OCI-LY7 (cell line): ENCODE measurements at regions not wholly inside any gene's neighbourhood (a gene's known extent, or its start where the extent isn't known, plus 50 kb on each side); places are given as distances from the start of the nearest gene placed in this dataset.

Experiments
- BruUV-seq: library from RNA; stranded (reverse); fragments of 400-500 nt; replicated peaks from 2 replicates; lab custom pipeline; 2021; lab: Mats Ljungman, UMichigan
- CTCF ChIA-PET: fragments of 300-600 bp; sonication (Branson Sonifier 250); formaldehyde crosslinking; loops from one replicate; lab custom pipeline; 2022; ENCODE audit warnings: antibody characterized with exemption; ENCODE audit not compliant: unreplicated experiment; lab: Charles Lee
- POLR2A ChIA-PET: fragments of 300-600 bp; sonication (Branson Sonifier 250); formaldehyde crosslinking; loops from one replicate; lab custom pipeline; 2022; ENCODE audit warnings: antibody characterized with exemption; lab: Charles Lee
- DNase-seq: peaks from one replicate; pipeline ENCODE4 v3.0.0-alpha.2; 2015; ENCODE audit warnings: low spot score
- H2AFZ ChIP-seq: fragments of 200-600 bp; sonication (generic), shearing (Covaris generic); 2 replicates; pipeline ENCODE4 v1.6.1; 2014; ENCODE audit warnings: mild to moderate bottlenecking, antibody characterized with exemption, low read length, moderate library complexity
- H3K27ac ChIP-seq: fragments of 200-600 bp; sonication (generic); 2 replicates; pipeline ENCODE4 v1.5.1; 2014; ENCODE audit warnings: mixed run types, low read depth, mild to moderate bottlenecking, moderate library complexity, low read length, inconsistent platforms; ENCODE audit not compliant: poor library complexity, severe bottlenecking
- H3K36me3 ChIP-seq: fragments of 200-600 bp; sonication (generic); 2 replicates; pipeline ENCODE4 v1.6.1; 2014; ENCODE audit warnings: mild to moderate bottlenecking, antibody characterized with exemption, low read length, moderate library complexity, mixed read lengths; ENCODE audit not compliant: insufficient read depth
- H3K4me1 ChIP-seq: fragments of 200-600 bp; sonication (generic); 2 replicates; pipeline ENCODE4 v1.5.1; 2014; ENCODE audit warnings: mild to moderate bottlenecking, low read length; ENCODE audit not compliant: insufficient read depth, poor library complexity, severe bottlenecking
- H3K4me2 ChIP-seq: fragments of 200-600 bp; sonication (generic); 2 replicates; pipeline ENCODE4 v1.6.1; 2014; ENCODE audit warnings: mild to moderate bottlenecking, low read length
- H3K4me3 ChIP-seq: fragments of 200-600 bp; sonication (generic); 2 replicates; pipeline ENCODE4 v1.5.1; 2014; ENCODE audit warnings: mild to moderate bottlenecking, low read depth, low read length; ENCODE audit not compliant: poor library complexity, severe bottlenecking
- H3K79me2 ChIP-seq: fragments of 200-600 bp; sonication (generic); 2 replicates; pipeline ENCODE4 v1.6.1; 2016; ENCODE audit warnings: low read depth, mild to moderate bottlenecking, low read length, moderate library complexity, mixed read lengths; ENCODE audit not compliant: insufficient read depth
- H3K9me2 ChIP-seq: fragments of 200-600 bp; sonication (generic); 2 replicates; pipeline ENCODE4 v1.6.1; 2016; ENCODE audit warnings: mild to moderate bottlenecking, low read length, mixed read lengths; ENCODE audit not compliant: insufficient read depth
- H3K9me3 ChIP-seq: fragments of 200-600 bp; sonication (generic); 2 replicates; pipeline ENCODE4 v1.6.1; 2014; ENCODE audit warnings: mild to moderate bottlenecking, mixed run types, low read length, mixed read lengths
- H4K20me1 ChIP-seq: fragments of 200-600 bp; sonication (generic); 2 replicates; pipeline ENCODE4 v1.6.1; 2014; ENCODE audit warnings: mild to moderate bottlenecking, antibody characterized with exemption, low read length, moderate library complexity, mixed read lengths; ENCODE audit not compliant: insufficient read depth
- EZH2phosphoT487 ChIP-seq: fragments of 200-600 bp; sonication (generic); IDR thresholded peaks from 2 replicates; pipeline ENCODE4 v1.6.1; 2018; ENCODE audit warnings: low read depth, borderline replicate concordance, mild to moderate bottlenecking, mixed run types, antibody characterized with exemption, low read length, moderate library complexity, mixed read lengths
- intact Hi-C: fragments of 100-400 bp; cut with micrococcal nuclease; formaldehyde crosslinking; loops from one replicate; pipeline ENCODE4 v1.10.0; 2022; ENCODE audit not compliant: unreplicated experiment
- TF ChIP-seq, protein P1 (sequence below): fragments of 200-600 bp; sonication (generic); conservative IDR thresholded peaks from 2 replicates; pipeline ENCODE4 v1.5.1; 2014; ENCODE audit warnings: mild to moderate bottlenecking, antibody characterized with exemption, low read length, moderate library complexity, mixed read lengths

DNA sequence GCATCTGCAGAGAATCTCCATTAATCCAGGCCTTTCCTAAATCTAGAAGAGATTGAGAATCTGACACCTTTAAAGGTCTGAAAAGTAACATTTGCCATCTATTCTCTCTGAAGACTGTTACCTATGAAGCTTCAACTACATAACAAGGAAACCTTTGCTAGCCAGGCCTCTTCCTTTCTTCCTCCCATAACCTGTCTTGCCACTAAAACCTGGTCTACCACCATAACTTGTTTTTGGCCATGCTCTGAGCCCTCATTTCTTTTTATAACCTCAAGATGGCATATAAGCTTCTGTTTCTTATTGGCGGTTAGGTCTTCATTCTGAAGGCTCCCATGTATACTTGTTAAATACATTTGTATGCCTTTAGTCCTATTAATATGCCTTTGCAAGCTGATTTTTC lies 348.4 kb upstream of the MEOX2 start:
- DNase-seq = no peak
- Histone ChIP-seq H4K20me1 (no peaks in the 10 kb centered on the region), H3K4me3 (no peak overlapping the region), H3K27ac (no peak overlapping the region), H3K9me2 (no peaks in the 10 kb centered on the region), H3K36me3 (no peaks in the 10 kb centered on the region), H3K9me3 (no peaks in the 10 kb centered on the region), H3K79me2 (no peaks in the 10 kb centered on the region), H2AFZ (no peak overlapping the region), H3K4me2 (no peak overlapping the region), H3K4me1 (no peaks in the 10 kb centered on the region)
- no TSS peak for BruUV-seq
- intact Hi-C loops = no loop called here
- CTCF ChIA-PET = no interaction called here
- POLR2A ChIA-PET = no interaction called here
- TF ChIP-seq EZH2phosphoT487 = no peak
- TF ChIP-seq, protein P1, sequence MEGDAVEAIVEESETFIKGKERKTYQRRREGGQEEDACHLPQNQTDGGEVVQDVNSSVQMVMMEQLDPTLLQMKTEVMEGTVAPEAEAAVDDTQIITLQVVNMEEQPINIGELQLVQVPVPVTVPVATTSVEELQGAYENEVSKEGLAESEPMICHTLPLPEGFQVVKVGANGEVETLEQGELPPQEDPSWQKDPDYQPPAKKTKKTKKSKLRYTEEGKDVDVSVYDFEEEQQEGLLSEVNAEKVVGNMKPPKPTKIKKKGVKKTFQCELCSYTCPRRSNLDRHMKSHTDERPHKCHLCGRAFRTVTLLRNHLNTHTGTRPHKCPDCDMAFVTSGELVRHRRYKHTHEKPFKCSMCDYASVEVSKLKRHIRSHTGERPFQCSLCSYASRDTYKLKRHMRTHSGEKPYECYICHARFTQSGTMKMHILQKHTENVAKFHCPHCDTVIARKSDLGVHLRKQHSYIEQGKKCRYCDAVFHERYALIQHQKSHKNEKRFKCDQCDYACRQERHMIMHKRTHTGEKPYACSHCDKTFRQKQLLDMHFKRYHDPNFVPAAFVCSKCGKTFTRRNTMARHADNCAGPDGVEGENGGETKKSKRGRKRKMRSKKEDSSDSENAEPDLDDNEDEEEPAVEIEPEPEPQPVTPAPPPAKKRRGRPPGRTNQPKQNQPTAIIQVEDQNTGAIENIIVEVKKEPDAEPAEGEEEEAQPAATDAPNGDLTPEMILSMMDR = no peak

DNA sequence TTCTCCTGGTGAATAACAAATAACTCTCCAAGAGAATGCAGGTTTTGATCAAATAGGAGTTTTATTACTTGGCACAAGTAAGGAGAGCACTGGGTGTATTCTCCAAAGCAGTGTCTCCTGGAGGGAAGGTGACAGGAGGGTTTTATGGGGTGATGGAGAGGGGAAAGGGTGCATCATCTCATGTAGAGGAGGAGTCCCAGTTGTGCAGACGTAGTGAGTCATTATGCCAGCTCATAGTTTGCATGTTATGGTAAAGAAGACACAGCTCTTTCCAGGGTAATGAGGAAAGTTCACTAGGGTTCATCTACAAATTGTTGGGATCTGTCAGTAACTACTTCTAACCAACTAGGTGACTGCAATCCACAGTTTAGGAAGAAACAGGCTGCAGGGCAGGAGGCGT lies 347.9 kb upstream of the MEOX2 start:
- ChIA-PET CTCF (no interaction called here), POLR2A (interaction anchor here (0.8 kb wide), 1 partner anchor 16 kb away, joined by 3 read pairs; no protein-coding TSS in a partner anchor)
- Histone ChIP-seq H3K79me2 (no peaks in the 10 kb centered on the region), H3K4me3 (no peak overlapping the region), H3K4me2 (no peak overlapping the region), H4K20me1 (no peaks in the 10 kb centered on the region), H3K36me3 (no peaks in the 10 kb centered on the region), H3K9me2 (no peaks in the 10 kb centered on the region), H3K9me3 (no peaks in the 10 kb centered on the region), H3K4me1 (no peaks in the 10 kb centered on the region), H2AFZ (no peak overlapping the region), H3K27ac (no peak overlapping the region)
- TF ChIP-seq EZH2phosphoT487 = no peak
- TF ChIP-seq, protein P1 = no peak
- BruUV-seq = no TSS peak
- DNase-seq = no peak
- intact Hi-C loops = no loop called here

DNA sequence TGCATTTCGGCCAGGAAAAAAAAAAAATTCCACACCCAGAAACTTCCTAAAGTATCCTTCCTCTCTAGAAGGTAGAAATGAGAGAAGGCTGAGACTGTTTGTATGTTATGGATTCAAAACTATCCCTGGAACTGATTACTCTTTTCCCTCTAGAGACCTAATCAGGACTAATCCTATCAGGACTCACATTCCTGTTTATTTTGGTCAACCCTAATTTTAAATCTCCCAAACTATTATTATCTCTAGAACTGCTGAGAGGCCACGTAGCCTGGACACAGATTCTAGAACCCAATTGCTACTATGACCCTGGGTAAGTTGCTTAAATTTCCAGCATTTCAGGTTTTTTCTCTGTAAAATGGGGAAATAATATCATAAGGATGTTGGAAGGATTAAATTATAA lies 346.8 kb upstream of the MEOX2 start:
- no peak overlapping the region for H3K4me2 ChIP-seq
- no peaks in the 10 kb centered on the region for H3K79me2 ChIP-seq
- CTCF ChIA-PET = no interaction called here
- POLR2A ChIA-PET = interaction anchor here (0.6 kb wide), 2 partner anchors 20 to 25 kb away, joined by 3 read pairs; no protein-coding TSS in a partner anchor
- H3K36me3 ChIP-seq = no peaks in the 10 kb centered on the region
- no peak overlapping the region for H3K4me3 ChIP-seq
- H3K27ac ChIP-seq = no peak overlapping the region
- no peaks in the 10 kb centered on the region for H4K20me1 ChIP-seq
- TF ChIP-seq, protein P1 = no peak
- no peak for TF ChIP-seq EZH2phosphoT487
- H3K9me2 ChIP-seq = no peaks in the 10 kb centered on the region
- DNase-seq = no peak
- intact Hi-C loops = no loop called here
- H2AFZ ChIP-seq = no peak overlapping the region
- BruUV-seq = no TSS peak
- H3K4me1 ChIP-seq = no peaks in the 10 kb centered on the region
- H3K9me3 ChIP-seq = no peaks in the 10 kb centered on the region
